PC-9 (cell line): ENCODE measurements at regions not wholly inside any gene's neighbourhood (a gene's known extent, or its start where the extent isn't known, plus 50 kb on each side); places are given as distances from the start of the nearest gene placed in this dataset.

Experiments used
- EZH2 ChIP-seq: fragments of 200-600 bp; sonication (generic); IDR thresholded peaks from 2 replicates; pipeline ENCODE4 v1.8.0; 2017; ENCODE audit warnings: antibody characterized with exemption, low read depth
- TF ChIP-seq, protein P1 (sequence below): fragments of 200-600 bp; sonication (generic); conservative IDR thresholded peaks from 2 replicates; pipeline ENCODE4 v1.6.1; 2017; ENCODE audit warnings: mixed run types, antibody characterized with exemption, mild to moderate bottlenecking, moderate library complexity

DNA sequence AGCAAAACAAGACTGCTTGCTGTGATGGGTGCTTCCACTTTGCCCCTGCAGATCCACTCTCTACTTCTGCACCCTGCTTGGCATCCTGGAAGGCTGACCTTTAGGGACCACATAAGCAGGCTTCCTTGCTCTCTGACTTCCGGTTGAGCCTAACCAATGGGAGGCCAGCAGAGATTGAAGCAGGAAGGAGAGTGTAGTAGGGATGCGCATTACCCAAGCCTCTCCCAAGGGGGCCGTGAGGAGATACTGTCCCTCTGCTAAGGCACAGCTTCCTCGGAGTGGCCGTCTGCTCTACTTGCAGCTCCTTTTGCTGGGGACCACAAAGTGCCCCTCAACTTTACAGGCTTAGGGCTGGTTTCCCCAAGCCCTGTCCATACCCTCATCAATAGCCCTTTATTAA lies 624.3 kb upstream of the TENM3 start:
- TF ChIP-seq, protein P1, sequence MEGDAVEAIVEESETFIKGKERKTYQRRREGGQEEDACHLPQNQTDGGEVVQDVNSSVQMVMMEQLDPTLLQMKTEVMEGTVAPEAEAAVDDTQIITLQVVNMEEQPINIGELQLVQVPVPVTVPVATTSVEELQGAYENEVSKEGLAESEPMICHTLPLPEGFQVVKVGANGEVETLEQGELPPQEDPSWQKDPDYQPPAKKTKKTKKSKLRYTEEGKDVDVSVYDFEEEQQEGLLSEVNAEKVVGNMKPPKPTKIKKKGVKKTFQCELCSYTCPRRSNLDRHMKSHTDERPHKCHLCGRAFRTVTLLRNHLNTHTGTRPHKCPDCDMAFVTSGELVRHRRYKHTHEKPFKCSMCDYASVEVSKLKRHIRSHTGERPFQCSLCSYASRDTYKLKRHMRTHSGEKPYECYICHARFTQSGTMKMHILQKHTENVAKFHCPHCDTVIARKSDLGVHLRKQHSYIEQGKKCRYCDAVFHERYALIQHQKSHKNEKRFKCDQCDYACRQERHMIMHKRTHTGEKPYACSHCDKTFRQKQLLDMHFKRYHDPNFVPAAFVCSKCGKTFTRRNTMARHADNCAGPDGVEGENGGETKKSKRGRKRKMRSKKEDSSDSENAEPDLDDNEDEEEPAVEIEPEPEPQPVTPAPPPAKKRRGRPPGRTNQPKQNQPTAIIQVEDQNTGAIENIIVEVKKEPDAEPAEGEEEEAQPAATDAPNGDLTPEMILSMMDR = no peak
- TF ChIP-seq EZH2 = no peak
